PC-3 (cell line): ENCODE measurements at regions not wholly inside any gene's neighbourhood (a gene's known extent, or its start where the extent isn't known, plus 50 kb on each side); places are given as distances from the start of the nearest gene placed in this dataset.

Source experiments
- EZH2 ChIP-seq: fragments of 300-600 bp; sonication (generic); IDR thresholded peaks from one replicate; pipeline ENCODE4 v1.6.1; 2017; ENCODE audit warnings: antibody characterized with exemption, mild to moderate bottlenecking, low read length; ENCODE audit not compliant: unreplicated experiment
- EZH2phosphoT487 ChIP-seq: fragments of 300-600 bp; sonication (generic); IDR thresholded peaks from 2 replicates; pipeline ENCODE4 v1.6.1; 2018; ENCODE audit warnings: mild to moderate bottlenecking, antibody characterized with exemption, low read length, borderline replicate concordance
- TF ChIP-seq, protein P1 (sequence below): fragments of 300-600 bp; sonication (generic); conservative IDR thresholded peaks from 2 replicates; pipeline ENCODE4 v1.5.1; 2017; ENCODE audit warnings: antibody characterized with exemption, low read depth, mild to moderate bottlenecking, low read length

- TF ChIP-seq, protein P1, sequence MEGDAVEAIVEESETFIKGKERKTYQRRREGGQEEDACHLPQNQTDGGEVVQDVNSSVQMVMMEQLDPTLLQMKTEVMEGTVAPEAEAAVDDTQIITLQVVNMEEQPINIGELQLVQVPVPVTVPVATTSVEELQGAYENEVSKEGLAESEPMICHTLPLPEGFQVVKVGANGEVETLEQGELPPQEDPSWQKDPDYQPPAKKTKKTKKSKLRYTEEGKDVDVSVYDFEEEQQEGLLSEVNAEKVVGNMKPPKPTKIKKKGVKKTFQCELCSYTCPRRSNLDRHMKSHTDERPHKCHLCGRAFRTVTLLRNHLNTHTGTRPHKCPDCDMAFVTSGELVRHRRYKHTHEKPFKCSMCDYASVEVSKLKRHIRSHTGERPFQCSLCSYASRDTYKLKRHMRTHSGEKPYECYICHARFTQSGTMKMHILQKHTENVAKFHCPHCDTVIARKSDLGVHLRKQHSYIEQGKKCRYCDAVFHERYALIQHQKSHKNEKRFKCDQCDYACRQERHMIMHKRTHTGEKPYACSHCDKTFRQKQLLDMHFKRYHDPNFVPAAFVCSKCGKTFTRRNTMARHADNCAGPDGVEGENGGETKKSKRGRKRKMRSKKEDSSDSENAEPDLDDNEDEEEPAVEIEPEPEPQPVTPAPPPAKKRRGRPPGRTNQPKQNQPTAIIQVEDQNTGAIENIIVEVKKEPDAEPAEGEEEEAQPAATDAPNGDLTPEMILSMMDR, result no peak
- TF ChIP-seq EZH2 (no peak), EZH2phosphoT487 (no peak)
Observed at GRCh38 chr10:21041763-21042458, 144.8 kb upstream of the NEBL start.
